Astrocyte of the hippocampus (primary cell): ENCODE measurements at regions not wholly inside any gene's neighbourhood (a gene's known extent, or its start where the extent isn't known, plus 50 kb on each side); places are given as distances from the start of the nearest gene placed in this dataset.
A peak's percentile ranks its signal among the peaks of the same experiment; 100 is the strongest.
"Not testable (repeated sequence)": the region's sequence is repeated elsewhere in the genome, so short reads cannot be mapped to it uniquely, and the experiment has no call there.

Experiments
- DNase-seq: peaks from one replicate; pipeline ENCODE4 v3.0.0; 2011; ENCODE audit warnings: low read depth, low spot score

DNA sequence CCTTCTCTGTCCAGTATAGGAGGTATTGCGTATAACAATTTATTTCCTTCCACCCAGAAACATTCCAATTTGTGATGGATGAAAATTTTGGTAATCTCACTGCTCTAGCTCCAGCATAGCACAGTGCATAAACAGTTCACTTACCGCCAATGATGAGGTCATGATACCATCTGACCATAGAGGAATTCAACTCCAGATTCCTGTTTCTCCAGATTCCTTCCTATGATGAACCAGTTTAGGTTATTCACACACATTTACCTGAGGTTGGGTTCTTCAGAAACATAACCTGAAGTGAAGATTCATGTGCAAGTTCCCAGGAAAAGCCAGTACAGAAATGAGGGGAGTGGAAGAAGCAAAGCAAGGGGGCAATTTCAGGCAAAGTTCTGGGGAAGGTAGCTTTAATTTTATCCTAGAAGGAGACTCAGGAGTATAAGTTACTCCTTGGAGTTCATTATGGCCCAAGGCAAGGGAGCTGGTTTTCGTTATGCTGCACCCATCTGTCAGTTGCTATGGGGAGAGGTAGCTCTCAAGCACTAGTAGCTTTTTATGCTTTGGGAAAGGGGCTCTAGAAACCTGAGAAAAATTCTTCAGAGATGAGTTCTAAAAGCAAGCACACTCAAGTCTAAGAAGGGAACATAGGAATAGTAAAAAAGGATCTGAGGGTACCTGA lies 121.6 kb downstream of the CASP12 start:
- DNase-seq: no peak

DNA sequence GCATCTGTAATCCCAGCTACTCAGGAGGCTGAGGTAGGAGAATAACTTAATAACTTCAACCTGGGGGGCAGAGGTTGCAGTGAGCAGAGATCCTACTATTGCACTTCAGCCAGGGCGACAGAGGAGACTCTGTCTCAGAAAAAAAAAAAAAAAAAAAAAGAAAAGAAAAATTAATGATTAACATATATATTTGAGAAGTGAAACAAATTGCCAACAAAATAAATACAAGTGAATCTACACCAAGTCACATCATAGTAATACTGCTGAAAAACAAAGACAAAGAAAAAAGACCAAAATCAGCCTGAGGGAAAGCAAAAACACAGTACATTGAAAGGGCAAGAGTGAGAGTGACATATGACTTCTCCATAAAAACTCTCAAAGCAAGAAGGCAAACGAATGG lies 123.7 kb downstream of the CASP12 start:
- DNase-seq: no peak

DNA sequence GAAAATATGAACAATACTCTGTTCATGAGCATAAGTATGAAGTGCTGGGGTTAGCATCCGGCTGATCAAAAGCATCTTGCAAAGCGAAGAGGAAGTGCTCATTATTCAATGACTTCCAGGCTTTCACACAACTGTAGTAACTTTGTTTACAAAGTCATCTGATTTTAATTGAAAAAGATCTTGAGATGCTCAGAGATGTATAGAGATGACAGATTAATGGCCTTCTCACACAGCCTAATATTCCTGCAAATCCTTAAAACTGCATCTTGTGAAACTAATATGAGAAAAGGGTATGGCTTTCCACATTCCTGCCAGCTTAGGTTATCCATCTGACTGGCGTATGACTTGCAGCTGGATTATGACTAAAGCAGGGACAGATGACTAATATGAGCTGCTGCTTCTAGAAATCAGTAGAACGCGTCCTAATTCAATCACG lies 125.4 kb downstream of the CASP12 start:
- peak; percentile 65 for DNase-seq

DNA sequence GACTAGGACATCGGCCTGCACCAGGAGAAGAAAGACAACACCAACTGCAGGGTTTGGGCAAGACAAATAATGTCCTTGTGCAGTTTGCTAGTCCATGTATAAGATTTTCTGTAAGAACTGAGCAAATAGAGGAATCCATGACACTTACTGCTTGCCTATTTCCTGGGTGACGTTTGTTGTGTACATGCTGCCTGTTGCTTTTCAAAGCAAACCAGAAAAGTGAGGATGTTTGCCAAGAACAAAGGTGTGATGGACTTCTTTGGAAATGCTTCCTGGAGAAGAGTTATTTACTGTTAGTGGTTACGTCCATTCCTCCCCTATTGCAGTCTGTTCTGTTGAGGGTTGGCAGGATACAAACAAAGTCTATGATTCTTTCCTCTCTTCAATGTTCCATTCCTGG lies 126.5 kb downstream of the CASP12 start:
- DNase-seq: no peak

DNA sequence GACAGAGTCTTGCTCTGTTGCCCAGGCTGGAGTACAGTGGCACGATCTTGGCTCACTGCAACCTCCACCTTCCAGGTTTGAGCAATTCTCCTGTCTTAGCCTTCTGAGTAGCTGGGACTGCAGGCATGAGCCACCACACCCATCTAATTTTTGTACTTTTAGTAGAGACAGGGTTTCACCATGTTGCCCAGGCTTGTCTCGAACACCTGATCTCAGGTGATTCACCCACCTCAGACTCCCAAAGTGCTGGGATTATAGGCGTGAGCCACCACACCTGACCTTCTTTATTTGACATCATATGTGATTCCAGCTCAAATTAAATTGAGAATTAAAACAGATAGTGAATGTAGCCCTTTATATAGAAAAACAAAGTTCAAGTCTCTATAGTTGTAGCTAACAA lies 127.2 kb downstream of the CASP12 start:
- not testable (repeated sequence) for DNase-seq

DNA sequence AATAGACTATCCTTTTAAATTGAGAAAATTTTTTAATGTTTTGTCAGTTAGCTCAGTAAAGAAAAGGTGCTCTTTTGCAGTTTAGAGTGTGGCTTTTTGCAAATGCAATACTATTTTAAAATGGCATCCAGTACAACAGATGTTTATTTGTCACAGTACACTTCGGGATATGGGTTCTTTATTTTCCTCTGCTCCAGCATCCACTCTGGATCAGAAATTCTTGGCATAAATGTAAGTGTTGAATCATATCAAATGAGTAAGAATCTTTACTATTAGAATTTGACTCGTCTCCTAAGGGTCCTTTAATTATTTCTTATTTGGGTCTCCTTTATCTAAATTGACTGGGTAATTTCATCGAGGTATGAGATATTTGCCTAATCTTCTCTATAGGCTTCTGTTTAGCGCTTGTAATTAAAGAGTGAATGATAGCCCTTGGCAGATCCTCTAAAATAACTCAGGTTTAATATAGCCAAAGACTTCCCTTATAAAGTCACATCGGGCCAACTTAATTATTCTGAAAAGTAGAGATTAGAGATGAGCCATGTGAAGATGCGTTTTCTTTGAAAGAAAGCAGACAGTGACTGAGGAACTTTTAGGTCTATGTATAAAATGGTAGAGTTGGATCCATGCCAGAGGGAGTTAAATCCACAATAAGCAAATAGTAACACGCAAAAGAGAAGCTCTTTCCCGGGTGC lies 132.7 kb downstream of the CASP12 start:
- no peak for DNase-seq

DNA sequence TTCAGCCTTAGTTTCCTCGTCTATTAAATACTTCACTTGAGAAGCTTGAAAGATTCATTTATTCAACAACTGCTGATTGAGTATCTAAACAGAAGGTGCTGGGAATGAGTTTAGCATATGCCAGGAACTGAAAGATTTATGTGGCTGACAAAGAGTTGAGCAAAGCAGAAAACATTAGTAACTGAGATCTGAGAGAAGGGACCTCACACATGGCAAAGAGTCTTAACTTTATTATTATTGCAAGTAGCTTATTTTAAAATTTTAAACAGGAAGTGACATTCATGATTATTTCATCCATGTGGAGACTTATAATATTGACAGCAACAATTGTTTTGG lies 133.6 kb downstream of the CASP12 start:
- DNase-seq: no peak

DNA sequence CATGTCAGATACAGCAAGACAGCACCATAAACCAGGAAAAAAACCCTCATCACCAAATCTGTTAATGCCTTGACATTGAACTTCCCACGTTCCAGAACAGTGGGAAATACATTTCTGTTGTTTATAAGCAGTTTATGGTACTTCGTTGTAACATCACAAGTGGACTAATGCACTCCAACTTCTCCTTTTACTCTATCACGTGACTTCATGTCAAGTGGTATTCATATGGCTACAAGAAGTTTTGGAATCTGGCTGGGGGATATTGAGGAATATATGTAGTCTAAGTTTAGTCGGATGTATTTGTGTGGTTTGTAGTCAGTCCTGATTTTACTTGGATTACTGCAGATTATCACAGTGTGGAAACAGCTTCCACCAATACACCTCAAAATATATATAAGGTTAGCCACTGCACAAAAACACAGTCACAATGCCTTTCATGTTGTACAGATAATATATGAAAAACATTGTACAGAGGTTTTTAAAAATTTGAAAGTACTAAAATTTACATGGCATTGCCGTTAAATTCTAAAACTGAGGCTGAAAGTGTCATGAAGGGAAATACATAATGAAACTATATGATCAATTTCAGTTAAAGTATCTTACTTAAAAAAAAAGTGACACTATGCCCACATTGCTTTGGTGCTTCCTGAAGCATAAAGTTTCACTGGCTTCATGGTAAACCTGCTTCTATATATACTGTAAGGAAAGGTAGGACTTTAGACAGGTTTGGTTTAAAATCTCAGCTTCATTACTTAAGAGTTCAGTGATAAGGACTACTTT lies 134.1 kb downstream of the CASP12 start:
- DNase-seq: no peak

DNA sequence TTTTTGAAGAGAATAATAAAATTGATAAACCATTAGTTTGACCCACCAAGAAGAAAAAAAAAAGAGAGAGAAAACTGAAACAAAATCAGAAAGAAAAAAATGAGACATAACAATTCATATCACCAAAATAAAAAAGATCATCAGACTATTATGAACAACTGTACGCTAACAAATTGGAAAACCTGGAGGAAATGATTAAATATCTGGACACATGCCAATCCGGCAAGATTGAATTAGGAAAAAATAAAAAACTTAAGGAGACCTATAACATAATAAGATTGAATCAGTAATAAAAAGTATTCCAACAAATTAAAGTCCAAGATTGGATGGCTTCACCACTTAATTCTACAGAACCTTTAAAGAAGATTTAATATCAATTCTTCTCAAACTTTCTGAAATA lies 136.7 kb downstream of the CASP12 start:
- no peak for DNase-seq

DNA sequence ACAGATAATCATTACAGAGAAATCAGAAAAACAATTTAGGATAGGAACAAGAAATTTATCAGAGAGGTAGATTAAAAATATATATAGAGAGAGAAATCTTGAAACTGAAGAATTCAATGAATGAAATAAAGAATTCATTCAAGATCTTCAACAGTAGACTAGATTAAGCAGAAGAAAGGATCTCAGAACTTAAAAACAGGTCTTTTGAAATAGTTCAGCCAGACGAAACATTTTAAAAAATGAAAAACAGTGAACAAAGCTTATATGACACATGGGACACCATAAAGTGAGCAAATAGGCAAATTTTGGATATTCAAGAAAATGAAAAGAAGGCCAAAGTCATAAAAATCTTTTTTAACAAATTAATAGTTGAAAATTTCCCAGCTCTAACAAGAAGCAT lies 138.8 kb downstream of the CASP12 start:
- DNase-seq: no peak

DNA sequence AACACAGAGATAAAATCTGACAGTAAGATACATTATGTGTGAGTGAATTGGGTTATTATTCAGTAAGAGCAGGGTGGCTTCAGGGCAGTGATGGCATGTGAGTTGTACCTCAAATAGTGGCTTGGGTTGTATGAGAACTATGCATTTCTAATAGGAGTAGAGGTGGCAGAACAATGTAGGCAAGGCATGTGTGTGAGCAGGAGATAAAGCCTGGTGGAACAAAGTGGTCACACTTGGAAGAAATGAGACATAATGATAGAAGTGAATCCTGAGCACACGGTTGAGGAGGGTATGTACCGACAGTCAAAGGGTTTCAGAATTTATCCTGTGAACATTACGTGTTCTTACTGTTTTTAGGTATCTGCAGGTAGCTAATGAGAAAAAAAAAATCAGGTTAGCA lies 159.3 kb downstream of the CASP12 start:
- DNase-seq: no peak

DNA sequence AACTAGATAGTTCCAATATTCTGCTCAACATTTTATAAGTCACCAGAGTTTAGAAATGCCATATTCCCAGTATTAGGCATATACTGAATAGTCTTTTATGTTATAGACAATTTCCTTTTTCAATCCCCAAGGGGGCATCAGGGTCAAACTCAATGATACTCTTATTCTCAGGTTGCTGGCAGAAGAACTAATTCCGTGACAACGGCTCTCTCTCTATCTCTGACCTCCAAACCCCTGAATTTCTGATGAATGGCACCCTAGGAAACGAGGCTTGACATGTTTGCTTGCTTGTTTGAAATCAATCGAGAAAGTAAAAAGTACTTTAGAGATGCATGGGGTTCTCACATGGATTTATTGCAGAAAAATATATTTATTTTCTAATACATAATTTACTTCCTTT lies 160.1 kb downstream of the CASP12 start:
- no peak for DNase-seq

DNA sequence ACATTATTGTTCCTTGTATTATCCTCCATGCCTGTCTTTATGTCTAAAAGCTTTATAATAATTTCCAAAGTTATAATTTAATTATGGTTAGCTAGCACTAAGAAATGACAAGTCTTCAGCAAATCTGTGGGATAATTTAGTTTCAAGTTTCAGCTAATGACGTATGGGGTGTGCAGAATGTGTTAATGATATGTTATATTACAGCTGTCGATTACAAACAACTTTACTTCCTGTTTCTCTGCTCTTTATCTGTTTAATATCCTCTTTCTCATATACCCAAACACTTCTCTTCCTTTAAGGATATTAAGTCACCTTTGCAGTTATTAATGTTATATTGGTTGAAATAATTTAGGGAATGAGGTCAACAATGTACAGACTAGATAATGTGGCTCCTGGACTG lies 161.8 kb downstream of the CASP12 start:
- DNase-seq: no peak

DNA sequence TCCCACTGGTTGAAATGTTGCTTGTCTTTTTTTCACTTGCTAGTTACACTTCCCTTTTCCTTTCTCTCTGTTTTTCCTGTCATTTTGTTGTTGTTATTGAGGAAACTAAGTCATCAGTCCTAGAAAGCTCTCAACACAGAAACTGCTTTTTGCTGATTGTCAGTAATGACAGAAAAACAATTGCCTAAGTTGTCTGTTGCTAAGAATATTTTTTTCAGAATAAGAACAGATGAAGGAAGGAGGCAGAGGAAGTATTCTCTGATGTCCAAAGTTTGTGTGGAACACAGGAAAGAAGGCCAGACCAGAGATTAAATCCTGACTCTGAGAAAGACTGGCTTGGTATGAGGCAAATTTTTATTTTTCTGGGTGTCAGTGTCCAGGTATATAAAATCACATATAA lies 163.3 kb downstream of the CASP12 start:
- DNase-seq: no peak

DNA sequence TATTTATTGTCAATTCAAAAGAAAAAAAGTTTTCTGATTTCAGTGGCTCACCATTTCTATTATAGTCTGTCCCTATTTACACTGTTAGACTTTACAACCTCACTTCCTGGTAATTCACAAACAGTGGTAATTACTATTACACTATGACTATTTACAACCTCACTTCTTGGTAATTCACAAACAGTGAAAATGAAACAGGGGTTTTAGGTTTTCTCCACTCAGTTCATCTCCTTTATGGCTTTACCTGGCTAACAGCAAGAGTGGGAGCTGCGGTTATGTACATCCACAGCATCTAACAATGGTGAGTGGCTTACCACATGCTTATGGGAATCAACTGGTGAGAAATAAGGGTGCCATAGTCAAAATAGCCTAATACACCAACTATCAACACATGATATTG lies 166.4 kb downstream of the CASP12 start:
- DNase-seq: no peak

DNA sequence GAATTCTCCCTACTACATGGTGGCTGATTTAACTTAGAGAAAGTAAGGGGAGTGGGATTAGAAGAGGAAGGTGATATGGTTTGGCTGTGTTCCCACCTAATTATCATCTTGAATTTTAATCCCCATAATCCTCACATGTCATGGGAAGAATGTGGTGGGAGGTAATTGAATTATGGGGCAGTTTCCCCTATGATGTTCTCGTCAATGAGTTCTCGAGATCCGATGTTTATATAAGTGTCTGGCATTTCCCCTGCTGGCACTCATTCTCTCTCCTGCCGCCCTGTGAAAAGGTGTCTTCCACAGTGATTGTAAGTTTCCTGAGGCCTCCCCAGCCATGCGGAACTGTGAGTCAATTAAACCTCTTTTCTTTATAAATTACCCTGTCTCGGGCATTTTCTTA lies 169.3 kb downstream of the CASP12 start:
- DNase-seq: no peak

DNA sequence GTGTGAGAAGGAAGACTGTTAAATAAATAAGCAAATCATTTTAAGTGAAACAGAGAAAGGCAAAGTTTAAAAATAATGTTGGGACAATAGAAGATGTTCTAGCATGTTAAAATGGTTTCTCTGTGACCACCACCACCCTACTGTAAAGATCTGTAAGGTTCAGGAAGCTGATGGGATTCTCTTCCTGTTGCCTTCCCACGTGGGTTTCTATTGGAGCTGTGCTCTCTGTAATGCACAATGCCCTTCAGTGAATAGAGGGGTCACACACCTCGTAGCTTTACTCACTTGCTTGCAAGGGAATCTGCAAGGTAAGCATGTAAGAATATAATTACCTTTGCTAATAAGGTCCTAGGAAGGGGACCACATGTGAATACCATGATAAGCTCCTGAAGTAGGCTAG lies 170.5 kb downstream of the CASP12 start:
- no peak for DNase-seq

DNA sequence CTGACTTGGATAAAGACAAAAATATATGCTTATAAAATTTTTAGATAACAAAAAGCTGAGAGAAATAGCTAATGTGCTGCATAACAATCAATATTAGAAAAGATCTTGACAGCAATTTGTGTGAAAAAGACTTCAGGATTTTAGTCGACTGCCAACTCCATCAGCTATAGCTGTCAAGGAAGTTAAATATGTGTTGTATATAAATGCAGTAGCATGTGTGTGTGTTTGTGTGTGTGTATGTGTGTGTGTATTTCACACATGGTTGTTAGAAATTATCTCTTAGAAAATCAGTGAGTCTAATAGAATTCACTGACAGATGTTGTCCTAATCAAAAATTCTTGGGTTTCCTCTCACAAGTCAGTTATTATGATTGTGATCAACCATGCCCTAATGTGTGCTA lies 171.2 kb downstream of the CASP12 start:
- DNase-seq: no peak

DNA sequence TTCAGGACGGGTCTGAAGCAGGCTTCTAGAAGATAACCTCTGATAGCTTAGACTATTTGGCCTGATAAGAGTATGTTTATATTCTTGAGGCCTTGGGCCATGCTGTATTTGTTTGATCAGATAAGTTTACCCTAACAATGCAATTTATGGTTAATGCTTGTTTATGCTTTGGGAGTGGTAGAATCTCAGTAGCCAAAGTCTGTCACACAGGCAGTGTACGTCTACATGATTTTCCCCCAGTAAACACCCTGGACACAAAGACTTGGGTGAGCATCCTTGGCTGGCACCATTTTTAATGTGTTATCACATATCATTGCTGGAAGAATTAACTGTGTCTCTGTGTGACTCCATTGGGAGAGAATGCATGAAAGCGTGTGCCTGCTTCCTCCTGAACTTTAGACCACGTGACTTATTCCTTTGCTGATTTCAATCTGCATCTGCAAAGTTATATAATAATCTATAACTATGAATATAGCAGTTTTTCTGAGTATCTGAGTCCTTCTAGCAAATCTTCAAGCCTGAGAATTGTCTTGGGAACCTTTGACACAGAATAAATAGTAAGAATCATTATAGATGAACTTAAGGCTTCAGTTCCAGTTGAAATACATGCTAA lies 172.4 kb downstream of the CASP12 start:
- no peak for DNase-seq

DNA sequence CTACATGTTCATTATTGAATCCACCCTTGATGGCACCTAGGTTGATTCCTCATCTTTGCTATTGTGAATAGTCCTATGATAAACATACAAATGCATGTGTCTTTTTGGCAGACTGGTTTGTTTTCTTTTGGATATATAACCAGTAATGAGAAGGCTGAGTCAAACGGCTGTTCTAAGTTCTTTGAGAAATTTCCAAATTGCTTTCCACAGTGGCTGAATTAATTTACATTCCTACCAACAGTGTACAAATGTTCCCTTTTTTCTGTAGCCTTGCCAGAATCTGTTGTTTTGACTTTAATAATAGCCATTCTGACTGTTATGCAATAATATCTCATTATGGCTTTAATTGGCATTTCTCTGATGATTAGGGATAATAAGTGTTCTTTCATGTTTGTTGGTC lies 184.9 kb downstream of the CASP12 start:
- DNase-seq: peak; percentile 70

DNA sequence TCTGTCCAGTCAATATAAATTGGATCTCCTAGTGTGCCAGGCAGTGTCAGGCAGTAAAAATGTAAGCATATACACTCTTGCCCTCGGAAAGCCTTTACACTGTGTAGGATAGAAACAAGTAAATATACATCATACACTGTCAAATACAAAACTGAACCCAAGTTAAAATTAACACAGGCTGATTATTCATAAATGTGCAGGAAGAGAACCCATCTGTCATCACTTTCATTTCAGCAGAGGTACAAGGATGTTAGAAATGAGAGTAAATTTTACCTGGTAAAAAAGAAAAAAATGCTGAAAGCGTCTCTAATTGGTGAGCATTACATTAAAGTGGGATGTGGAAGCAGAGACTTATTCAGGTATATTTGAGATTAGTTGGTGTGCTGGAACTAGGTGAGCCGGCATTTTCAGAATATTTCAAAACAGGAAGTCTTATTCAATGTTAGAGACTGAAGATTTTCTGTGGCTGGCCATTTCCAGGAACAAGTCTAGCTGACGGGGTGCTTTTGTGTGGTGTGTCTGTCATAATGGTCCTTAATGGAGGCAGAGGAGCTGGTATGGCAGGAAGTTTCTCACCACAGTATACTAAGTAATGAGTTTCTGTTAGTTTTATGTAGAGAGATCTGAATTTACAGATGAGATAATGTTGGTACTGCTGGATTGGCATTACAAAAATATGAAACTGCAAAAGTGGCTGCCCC lies 192.6 kb downstream of the CASP12 start:
- peak; percentile 31 for DNase-seq

DNA sequence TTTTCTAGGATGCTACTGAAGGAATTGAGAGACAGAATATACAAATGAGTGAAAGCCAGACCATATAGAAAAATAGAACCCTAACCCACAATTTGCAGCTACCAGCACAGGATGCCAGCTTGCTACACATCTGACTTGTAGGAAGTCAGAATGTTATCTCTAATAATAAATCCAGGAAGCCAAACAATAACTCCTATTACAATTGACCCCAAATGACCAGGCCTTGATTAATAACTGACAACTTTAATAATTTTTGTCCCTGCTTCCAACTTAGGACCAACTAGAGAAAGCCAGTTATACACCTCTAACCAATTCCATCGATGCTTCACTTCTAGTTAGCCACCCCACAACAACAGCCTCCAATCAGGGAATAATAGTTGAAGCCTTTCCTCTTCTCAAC lies 193.4 kb downstream of the CASP12 start:
- no peak for DNase-seq
